ENCODE measurements at regions not wholly inside any gene's neighbourhood (a gene's known extent, or its start where the extent isn't known, plus 50 kb on each side); places are given as distances from the start of the nearest gene placed in this dataset.

- TF ChIP-seq WIZ (CRISPR knock-in tag; IDR thresholded peaks at IDR 0.05) (no peak), BATF2 (CRISPR knock-in tag; IDR thresholded peaks at IDR 0.05) (no peak), TRIM22 (IDR thresholded peaks at IDR 0.05) (no peak), FOXP4 (CRISPR knock-in tag; IDR thresholded peaks at IDR 0.05) (peak; percentile 88), ZSCAN20 (CRISPR knock-in tag; IDR thresholded peaks at IDR 0.05; ENCODE audit: borderline replicate concordance) (no peak), FOXJ3 (CRISPR knock-in tag; IDR thresholded peaks at IDR 0.05; ENCODE audit: borderline replicate concordance) (peak; percentile 52; the same call in 1 of the 2 replicates), IRF2 (CRISPR knock-in tag; IDR thresholded peaks at IDR 0.05) (no peak), KLF9 (CRISPR knock-in tag; IDR thresholded peaks at IDR 0.05; ENCODE audit: low read depth) (no peak), ZNF710 (CRISPR knock-in tag; IDR thresholded peaks at IDR 0.05; ENCODE audit: borderline replicate concordance) (no peak), HMG20A (CRISPR knock-in tag; IDR thresholded peaks at IDR 0.05; ENCODE audit: borderline replicate concordance) (peak; percentile 39; the same call in 1 of the 2 replicates), ZNF574 (CRISPR knock-in tag; IDR thresholded peaks at IDR 0.05) (no peak), ZNF292 (CRISPR knock-in tag; IDR thresholded peaks at IDR 0.05; ENCODE audit: borderline replicate concordance, low read depth) (no peak), FUBP1 (CRISPR knock-in tag; IDR thresholded peaks at IDR 0.05; ENCODE audit: borderline replicate concordance) (no peak), ZNF263 (CRISPR knock-in tag; IDR thresholded peaks at IDR 0.05) (no peak), ZSCAN29 (CRISPR knock-in tag; conservative IDR thresholded peaks at IDR 0.05) (no peak), GTF2F1 (IDR thresholded peaks at IDR 0.05; ENCODE audit: low read length) (no peak), ZNF850 (CRISPR knock-in tag; conservative IDR thresholded peaks at IDR 0.05) (no peak), RAD21 (CRISPR knock-in tag; IDR thresholded peaks at IDR 0.05) (no peak), DBP (CRISPR knock-in tag; IDR thresholded peaks at IDR 0.05; ENCODE audit: not compliant biosample characterization) (no peak)
Observed at GRCh38 chr6:40972814-40973213, 66.2 kb downstream of the UNC5CL start (continued).
